Type B pancreatic cell (in vitro differentiated cells): ENCODE measurements at regions not wholly inside any gene's neighbourhood (a gene's known extent, or its start where the extent isn't known, plus 50 kb on each side); places are given as distances from the start of the nearest gene placed in this dataset.
"Not testable (repeated sequence)": the region's sequence is repeated elsewhere in the genome, so short reads cannot be mapped to it uniquely, and the experiment has no call there.

Source experiments
- DNase-seq: peaks from one replicate; pipeline ENCODE4 v3.0.0; 2021; ENCODE audit warnings: mixed read lengths; ENCODE audit not compliant: unreplicated experiment; ENCODE audit errors: extremely low spot score
- H3K27ac Mint-ChIP-seq: 2 replicates; pipeline ENCODE4 v1.8.0; 2021; ENCODE audit warnings: mild to moderate bottlenecking, mixed read lengths
- H3K27me3 Mint-ChIP-seq: 2 replicates; pipeline ENCODE4 v1.8.0; 2021; ENCODE audit warnings: mixed read lengths
- H3K36me3 Mint-ChIP-seq: 2 replicates; pipeline ENCODE4 v1.8.0; 2021; ENCODE audit warnings: mixed read lengths
- H3K4me1 Mint-ChIP-seq: one replicate; pipeline ENCODE4 v1.8.0; 2021; ENCODE audit warnings: mixed read lengths; ENCODE audit not compliant: unreplicated experiment
- H3K4me3 Mint-ChIP-seq: 2 replicates; pipeline ENCODE4 v1.8.0; 2021; ENCODE audit warnings: mild to moderate bottlenecking, mixed read lengths
- H3K9me3 Mint-ChIP-seq: 2 replicates; pipeline ENCODE4 v1.8.0; 2021; ENCODE audit warnings: mixed read lengths
- CTCF ChIP-seq: fragments of 200-600 bp; sonication (generic); conservative IDR thresholded peaks from 2 replicates; pipeline ENCODE4 v1.5.0; 2021; ENCODE audit warnings: antibody characterized with exemption, mild to moderate bottlenecking

- no peak overlapping the region for H3K27ac Mint-ChIP-seq
- no peaks in the 10 kb centered on the region for H3K36me3 Mint-ChIP-seq
- no peak for TF ChIP-seq CTCF
- H3K4me1 Mint-ChIP-seq = no peaks in the 10 kb centered on the region
- H3K4me3 Mint-ChIP-seq = no peak overlapping the region
- DNase-seq = no peak
- H3K27me3 Mint-ChIP-seq = no peaks in the 10 kb centered on the region
- no peaks in the 10 kb centered on the region for H3K9me3 Mint-ChIP-seq
These were observed 584.0 kb downstream of the SATB2 start for GRCh38 chr2:198873503-198874471.

- no peaks in the 10 kb centered on the region for H3K4me1 Mint-ChIP-seq
- no peaks in the 10 kb centered on the region for H3K27me3 Mint-ChIP-seq
- no peak for DNase-seq
- H3K36me3 Mint-ChIP-seq = no peaks in the 10 kb centered on the region
- no peaks in the 10 kb centered on the region for H3K9me3 Mint-ChIP-seq
- H3K4me3 Mint-ChIP-seq = no peak overlapping the region
- TF ChIP-seq CTCF = no peak
- no peak overlapping the region for H3K27ac Mint-ChIP-seq
These were observed 594.1 kb downstream of the SATB2 start for GRCh38 chr2:198863655-198864054.

GRCh38 chr2:198861080-198861479 lies 596.7 kb downstream of the SATB2 start:
- TF ChIP-seq CTCF = no peak
- Mint-ChIP-seq H3K36me3 (no peaks in the 10 kb centered on the region), H3K4me1 (no peaks in the 10 kb centered on the region), H3K27ac (no peak overlapping the region), H3K27me3 (no peaks in the 10 kb centered on the region), H3K9me3 (no peaks in the 10 kb centered on the region), H3K4me3 (no peak overlapping the region)
- no peak for DNase-seq

- TF ChIP-seq CTCF = no peak
- Mint-ChIP-seq H3K9me3 (no peaks in the 10 kb centered on the region), H3K27me3 (no peaks in the 10 kb centered on the region), H3K36me3 (no peaks in the 10 kb centered on the region), H3K27ac (no peak overlapping the region), H3K4me3 (no peak overlapping the region), H3K4me1 (no peaks in the 10 kb centered on the region)
- no peak for DNase-seq
These were observed 600.5 kb downstream of the SATB2 start for GRCh38 chr2:198857246-198857645.

- H3K36me3 Mint-ChIP-seq, H3K4me3 Mint-ChIP-seq, DNase-seq, H3K4me1 Mint-ChIP-seq, H3K27ac Mint-ChIP-seq, H3K27me3 Mint-ChIP-seq, H3K9me3 Mint-ChIP-seq: not testable (repeated sequence)
These were observed 602.0 kb downstream of the SATB2 start for GRCh38 chr2:198855746-198856145.

GRCh38 chr2:198852248-198852647 lies 605.5 kb downstream of the SATB2 start:
- Mint-ChIP-seq H3K4me1 (no peaks in the 10 kb centered on the region), H3K4me3 (no peak overlapping the region), H3K27ac (no peak overlapping the region), H3K27me3 (no peaks in the 10 kb centered on the region), H3K9me3 (no peaks in the 10 kb centered on the region), H3K36me3 (no peaks in the 10 kb centered on the region)
- no peak for DNase-seq
- no peak for TF ChIP-seq CTCF
